Adrenal gland (tissue), 9 donors: ENCODE measurements at regions not wholly inside any gene's neighbourhood (a gene's known extent, or its start where the extent isn't known, plus 50 kb on each side); places are given as distances from the start of the nearest gene placed in this dataset.

Experiments
- DNase-seq, 7 donors: peaks; one replicate each; pipeline ENCODE4 v3.0.0-alpha.2; 2019 to 2020
- H3K27ac ChIP-seq, 5 donors: fragments of 200-600 bp; sonication (generic) in 4 of 5; 1 replicate in 3 of 5; 2 replicates in 2 of 5; pipeline versions ENCODE4 v1.5.1 to v1.8.0; 2016 to 2020; ENCODE audit warnings: mild to moderate bottlenecking in 1 of 5
- H3K27me3 ChIP-seq: fragments of 200-600 bp; 2 replicates; pipeline ENCODE4 v1.8.0; 2021
- H3K36me3 ChIP-seq, 2 donors: fragments of 200-600 bp; replicated peaks in 1 of 2; 1 replicate in 1 of 2; 2 replicates in 1 of 2; pipeline versions ENCODE4 v1.5.1 to v1.8.0; 2018 to 2022
- H3K4me1 ChIP-seq, 2 donors: fragments of 200-600 bp; replicated peaks in 1 of 2; 1 replicate in 1 of 2; 2 replicates in 1 of 2; pipeline versions ENCODE4 v1.5.1 to v1.8.0; 2018 to 2021
- H3K4me3 ChIP-seq, 4 donors: fragments of 200-600 bp; sonication (generic) in 3 of 4; one replicate each; pipeline ENCODE4 v1.5.1; 2016 to 2018
- H3K9me3 ChIP-seq, 3 donors: fragments of 200-600 bp; sonication (generic) in 1 of 3; replicated peaks in 1 of 3; 1 replicate in 2 of 3; 2 replicates in 1 of 3; pipeline versions ENCODE4 v1.5.1 to v1.8.0; 2016 to 2021
- CTCF ChIP-seq, 6 experiments: fragments of 450-650 bp in 4 of 6; fragments of 200-600 bp in 2 of 6; sonication (generic) in 1 of 6; IDR thresholded peaks; 1 replicate in 5 of 6; 2 replicates in 1 of 6; pipeline versions ENCODE4 v1.5.1 to v1.8.0; 2016 to 2021; ENCODE audit warnings: antibody characterized with exemption in 6 of 6, mild to moderate bottlenecking in 2 of 6, moderate library complexity in 1 of 6
- POLR2A ChIP-seq, 2 donors: fragments of 450-650 bp; IDR thresholded peaks; one replicate each; pipeline ENCODE4 v1.6.1; 2017; ENCODE audit warnings: antibody characterized with exemption in 2 of 2, mild to moderate bottlenecking in 2 of 2, moderate library complexity in 1 of 2
- WGBS, 4 donors: extraction: QIAGEN DNeasy Blood & Tissue Kit in 2 of 4; methylation state at CpG; one replicate each; pipeline versions ENCODE4 v1.1.5 to v1.1.7; 2013 to 2017; 5-methylcytosine and 5-hydroxymethylcytosine counted together
- intact Hi-C, 2 donors: fragments of 100-400 bp; cut with DNase I; formaldehyde crosslinking; loops; one replicate each; pipeline versions ENCODE4 v1.14.1 to v1.15.0; 2022 to 2023
- donor health status: healthy with polysubstance abuse.
- donor health status: Bipolar disorder and iron deficiency.
- donor health status: DM: yes; HTN: yes; CAD: no.
- donor health status: DM: no; HTN: no; CAD: no.
- donor health status: DM: no; HTN: no; CAD: no.

GRCh38 chr1:101394041-101394440 lies 157.2 kb downstream of the S1PR1 start:
- Histone ChIP-seq H3K4me1 (no peaks in the 10 kb centered on the region), H3K4me3 (no peak overlapping the region), H3K27ac (no peak overlapping the region), H3K9me3 (no peaks in the 10 kb centered on the region), H3K27me3 (no peaks in the 10 kb centered on the region), H3K36me3 (no peaks in the 10 kb centered on the region)
- WGBS, 4 donors = 70 to 79% (median 74%) methylated on average over 2 of the region's 2 CpGs
- intact Hi-C loops = no loop called here
- TF ChIP-seq CTCF (IDR thresholded peaks at IDR 0.05) (no peak), POLR2A (IDR thresholded peaks at IDR 0.05) (no peak)
- no peak for DNase-seq

GRCh38 chr1:101399222-101399621 lies 162.4 kb downstream of the S1PR1 start:
- TF ChIP-seq CTCF (IDR thresholded peaks at IDR 0.05) (no peak), POLR2A (IDR thresholded peaks at IDR 0.05) (no peak)
- 61 to 79% (median 67%) methylated on average over 3 of the region's 3 CpGs for WGBS, 4 donors

DNA sequence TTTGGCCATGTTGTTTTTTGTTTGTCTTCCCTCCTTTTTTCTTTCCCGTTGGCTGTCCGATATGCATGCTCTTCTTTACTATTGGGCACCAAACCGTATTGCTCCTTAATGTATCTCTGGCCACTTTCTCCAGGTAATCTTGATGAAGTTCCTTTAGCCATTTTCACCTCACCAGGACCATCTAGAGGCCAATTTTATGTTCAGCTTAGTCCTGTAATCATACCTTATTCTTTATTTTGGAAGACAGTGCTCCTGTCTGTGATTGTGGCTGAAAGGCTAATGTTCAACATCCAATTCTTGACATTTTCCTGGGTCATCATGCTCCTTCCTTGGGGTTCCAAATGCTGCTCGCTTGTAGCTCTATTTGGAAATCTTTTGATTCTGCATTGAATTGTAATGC lies 169.5 kb downstream of the S1PR1 start:
- intact Hi-C loops = no loop called here
- no peaks in the 10 kb centered on the region for H3K9me3 ChIP-seq
- no peak for DNase-seq
- TF ChIP-seq POLR2A (IDR thresholded peaks at IDR 0.05) (no peak), CTCF (IDR thresholded peaks at IDR 0.05) (no peak)
- 87 to 88% (median 87%) methylated on average over 4 of the region's 4 CpGs for WGBS, 4 donors
- H3K36me3 ChIP-seq = no peaks in the 10 kb centered on the region
- no peak overlapping the region for H3K27ac ChIP-seq
- H3K4me1 ChIP-seq = no peaks in the 10 kb centered on the region
- no peaks in the 10 kb centered on the region for H3K27me3 ChIP-seq
- no peak overlapping the region for H3K4me3 ChIP-seq

More at GRCh38 chr1:101399222-101399621, 162.4 kb downstream of the S1PR1 start:
- Histone ChIP-seq H3K36me3 (no peaks in the 10 kb centered on the region), H3K4me1 (no peaks in the 10 kb centered on the region), H3K27ac (no peak overlapping the region), H3K4me3 (no peak overlapping the region), H3K27me3 (no peaks in the 10 kb centered on the region), H3K9me3 (no peaks in the 10 kb centered on the region)
- no peak for DNase-seq
- intact Hi-C loops = no loop called here

- 53 to 75% (median 58%) methylated on average over 1 of the region's 1 CpG for WGBS, 4 donors
- no peak for DNase-seq
- Histone ChIP-seq H3K27ac (no peak overlapping the region), H3K27me3 (no peaks in the 10 kb centered on the region), H3K9me3 (no peaks in the 10 kb centered on the region), H3K36me3 (no peaks in the 10 kb centered on the region), H3K4me3 (no peak overlapping the region), H3K4me1 (no peaks in the 10 kb centered on the region)
- no peak for TF ChIP-seq POLR2A (IDR thresholded peaks at IDR 0.05)
- TF ChIP-seq CTCF (IDR thresholded peaks at IDR 0.05) = no peak
- intact Hi-C loops = no loop called here
Measured at GRCh38 chr1:101406681-101407080, 169.9 kb downstream of the S1PR1 start.
